HG03521 (cell line): ENCODE measurements at regions not wholly inside any gene's neighbourhood (a gene's known extent, or its start where the extent isn't known, plus 50 kb on each side); places are given as distances from the start of the nearest gene placed in this dataset.

Source experiments
- ATAC-seq: cut with Tn5 transposase; IDR thresholded peaks from one replicate; pipeline ENCODE4 v1.9.1; 2021; ENCODE audit warnings: mild to moderate bottlenecking, moderate library complexity; ENCODE audit not compliant: unreplicated experiment

GRCh38 chr5:2255915-2256690 lies 373.4 kb upstream of the IRX4 start:
- ATAC-seq, result no peak

- no peak for ATAC-seq
Measured at GRCh38 chr5:2254880-2255750, 372.4 kb upstream of the IRX4 start.

- ATAC-seq, result no peak
Measured at GRCh38 chr5:2254406-2254805, 371.7 kb upstream of the IRX4 start.

- ATAC-seq, result no peak
Measured at GRCh38 chr5:2253040-2253975, 370.6 kb upstream of the IRX4 start.

GRCh38 chr5:2251751-2252150 lies 369.0 kb upstream of the IRX4 start:
- ATAC-seq, result no peak

- no peak for ATAC-seq
Measured at GRCh38 chr5:2251298-2251697, 368.6 kb upstream of the IRX4 start.

GRCh38 chr5:2250365-2250950 lies 367.7 kb upstream of the IRX4 start:
- ATAC-seq, result no peak

GRCh38 chr5:2249442-2249841 lies 366.7 kb upstream of the IRX4 start:
- ATAC-seq, result no peak

GRCh38 chr5:2249026-2249425 lies 366.3 kb upstream of the IRX4 start:
- no peak for ATAC-seq

- no peak for ATAC-seq
Measured at GRCh38 chr5:2242539-2242938, 359.8 kb upstream of the IRX4 start.

GRCh38 chr5:2241842-2242241 lies 359.1 kb upstream of the IRX4 start:
- no peak for ATAC-seq

- ATAC-seq, result no peak
Measured at GRCh38 chr5:2240118-2240904, 357.6 kb upstream of the IRX4 start.

GRCh38 chr5:2239201-2239910 lies 356.6 kb upstream of the IRX4 start:
- no peak for ATAC-seq

GRCh38 chr5:2238732-2239131 lies 356.0 kb upstream of the IRX4 start:
- no peak for ATAC-seq

- ATAC-seq, result no peak
Measured at GRCh38 chr5:2227433-2227832, 344.7 kb upstream of the IRX4 start.

- no peak for ATAC-seq
Measured at GRCh38 chr5:2224689-2225088, 342.0 kb upstream of the IRX4 start.

- ATAC-seq, result no peak
Measured at GRCh38 chr5:2223303-2223702, 340.6 kb upstream of the IRX4 start.

GRCh38 chr5:2222246-2222992 lies 339.7 kb upstream of the IRX4 start:
- ATAC-seq, result no peak

GRCh38 chr5:2221450-2221849 lies 338.7 kb upstream of the IRX4 start:
- no peak for ATAC-seq
